GM12878 (cell line): ENCODE measurements at regions not wholly inside any gene's neighbourhood (a gene's known extent, or its start where the extent isn't known, plus 50 kb on each side); places are given as distances from the start of the nearest gene placed in this dataset.

ENCODE experiments used
- ATAC-seq: fragments of 200-7000 bp; cut with Tn5 transposase; 3 replicates; pipeline ENCODE4 v1.9.1; 2020; ENCODE audit warnings: mild to moderate bottlenecking, moderate library complexity
- BruUV-seq: library from RNA; stranded (reverse); fragments of 400-500 nt; replicated peaks from 2 replicates; lab custom pipeline; 2021; lab: Mats Ljungman, UMichigan
- CTCF ChIA-PET: fragments of 300-600 bp; sonication (Branson Sonifier 250); formaldehyde crosslinking; extraction: SDS; loops from one replicate; lab custom pipeline; 2021; ENCODE audit warnings: inconsistent platforms; lab: Yijun Ruan, JAX
- POLR2A ChIA-PET: fragments of 350-600 bp; formaldehyde crosslinking; extraction: SDS; loops from one replicate; lab custom pipeline; 2021; ENCODE audit warnings: inconsistent platforms; lab: Charles Lee
- RAD21 ChIA-PET: fragments of 300-600 bp; sonication (Branson Sonifier 250); formaldehyde crosslinking; loops from one replicate; lab custom pipeline; 2023; ENCODE audit warnings: antibody characterized with exemption; ENCODE audit not compliant: unreplicated experiment; lab: Charles Lee
- SMC1A ChIA-PET: fragments of 300-600 bp; sonication (Branson Sonifier 250); formaldehyde crosslinking; loops from one replicate; lab custom pipeline; 2023; ENCODE audit not compliant: unreplicated experiment, uncharacterized antibody; lab: Charles Lee
- DNase-seq: peaks from one replicate; pipeline ENCODE4 v3.0.0-alpha.2; 2011; ENCODE audit warnings: low read depth, low spot score
- FAIRE-seq: peaks from 3 replicates; lab custom pipeline; 2011; peaks lifted over from hg19 to GRCh38; lab: Jason Lieb, UNC
- H2AFZ ChIP-seq: 2 replicates; pipeline ENCODE4 v1.6.0; 2011; ENCODE audit warnings: low read depth, low read length, control low read depth; ENCODE audit not compliant: control insufficient read depth
- H3K27ac ChIP-seq: 2 replicates; pipeline ENCODE4 v1.5.1; 2011; ENCODE audit warnings: control low read depth; ENCODE audit not compliant: control insufficient read depth, insufficient read depth
- H3K27me3 ChIP-seq, 2 experiments: replicated peaks in 1 of 2; 2 replicates each; pipeline versions ENCODE4 v1.6.0 to v1.6.1; 2011; ENCODE audit warnings: low read length in 1 of 2; ENCODE audit not compliant: control insufficient read depth in 2 of 2, insufficient read depth in 2 of 2
- H3K36me3 ChIP-seq, 2 experiments: 2 replicates each; pipeline ENCODE4 v1.5.1; 2011; ENCODE audit warnings: low read length in 1 of 2; ENCODE audit not compliant: control insufficient read depth in 2 of 2, insufficient read depth in 2 of 2
- H3K4me1 ChIP-seq: 2 replicates; pipeline ENCODE4 v1.6.1; 2011; ENCODE audit warnings: mild to moderate bottlenecking, low read length, moderate library complexity, mixed read lengths; ENCODE audit not compliant: control insufficient read depth, insufficient read depth
- H3K4me2 ChIP-seq: 2 replicates; pipeline ENCODE4 v1.6.0; 2011; ENCODE audit warnings: control low read depth; ENCODE audit not compliant: control insufficient read depth, insufficient read depth
- H3K4me3 ChIP-seq: fragments of 200-600 bp; sonication (generic); 2 replicates; pipeline ENCODE4 v1.5.1; 2016
- H3K79me2 ChIP-seq: 2 replicates; pipeline ENCODE4 v1.6.0; 2011; ENCODE audit warnings: low read length; ENCODE audit not compliant: control insufficient read depth, insufficient read depth
- H3K9ac ChIP-seq: 2 replicates; pipeline ENCODE4 v1.8.0; 2011; ENCODE audit warnings: low read length, control low read depth, mixed read lengths; ENCODE audit not compliant: control insufficient read depth, insufficient read depth
- H3K9me3 ChIP-seq: replicated peaks from 3 replicates; pipeline ENCODE4 v1.5.1; 2011; ENCODE audit warnings: mild to moderate bottlenecking, low read length; ENCODE audit not compliant: control insufficient read depth, insufficient read depth
- H4K20me1 ChIP-seq: 2 replicates; pipeline ENCODE4 v1.6.0; 2011; ENCODE audit not compliant: control insufficient read depth, insufficient read depth
- CUX1 ChIP-seq: IDR thresholded peaks from 2 replicates; pipeline ENCODE4 v1.6.1; 2012; ENCODE audit warnings: improper control_type of control experiment, low read depth, low read length; ENCODE audit not compliant: insufficient replicate concordance
- EED ChIP-seq: sonication (generic); IDR thresholded peaks from 2 replicates; pipeline ENCODE4 v1.6.1; 2016; ENCODE audit warnings: antibody characterized with exemption, low read depth
- KAT2A ChIP-seq: conservative IDR thresholded peaks from 2 replicates; pipeline ENCODE4 v1.6.1; 2011; ENCODE audit warnings: low read depth, low read length; ENCODE audit not compliant: control insufficient read depth
- MAX ChIP-seq: IDR thresholded peaks from 2 replicates; pipeline ENCODE4 v1.6.1; 2012; ENCODE audit warnings: low read depth, low read length, improper control_type of control experiment
- MEF2B ChIP-seq: fragments of 450-650 bp; IDR thresholded peaks from 2 replicates; pipeline ENCODE4 v1.6.1; 2018; ENCODE audit warnings: mild to moderate bottlenecking, moderate library complexity; ENCODE audit not compliant: partially characterized antibody, poor library complexity, severe bottlenecking
- POLR2AphosphoS5 ChIP-seq: IDR thresholded peaks from 2 replicates; pipeline ENCODE4 v1.6.1; 2011; ENCODE audit warnings: mild to moderate bottlenecking, low read length, inconsistent platforms
- SKIL ChIP-seq: fragments of 450-650 bp; IDR thresholded peaks from 2 replicates; pipeline ENCODE4 v1.6.1; 2017; ENCODE audit warnings: mild to moderate bottlenecking, low read depth, inconsistent platforms; ENCODE audit not compliant: poor library complexity, severe bottlenecking
- TCF12 ChIP-seq: IDR thresholded peaks from 2 replicates; pipeline ENCODE4 v1.6.1; 2011; ENCODE audit warnings: low read depth, mild to moderate bottlenecking, low read length
- YY1 ChIP-seq: IDR thresholded peaks from 2 replicates; pipeline ENCODE4 v1.6.1; 2011; ENCODE audit warnings: low read depth, mild to moderate bottlenecking, low read length
- ZNF217 ChIP-seq: fragments of 450-650 bp; IDR thresholded peaks from 2 replicates; pipeline ENCODE4 v1.6.1; 2017; ENCODE audit warnings: antibody characterized with exemption, mild to moderate bottlenecking
- ZNF622 ChIP-seq: fragments of 450-650 bp; IDR thresholded peaks from 2 replicates; pipeline ENCODE4 v1.6.1; 2017; ENCODE audit warnings: mild to moderate bottlenecking, inconsistent platforms
- whole genome bisulfite sequencing: methylation state at CpG from one replicate; pipeline ENCODE4 v1.1.6; 2016; ENCODE audit warnings: low lambda C conversion rate; ENCODE audit not compliant: insufficient replicate concordance, insufficient coverage; ENCODE audit errors: missing lambda C conversion rate; 5-methylcytosine and 5-hydroxymethylcytosine counted together
- in situ Hi-C: fragments of 300-500 bp; cut with MboI; formaldehyde crosslinking; loops from 9 replicates; pipeline ENCODE4 v1.14.3; 2018; ENCODE audit warnings: mixed read lengths
- intact Hi-C: fragments of 100-400 bp; cut with micrococcal nuclease; formaldehyde crosslinking; loops from one replicate; pipeline ENCODE4 v1.14.2; 2022; ENCODE audit not compliant: unreplicated experiment

GRCh38 chr14:46147024-46147423, 504.6 kb downstream of the RPL10L start:
- BruUV-seq: no TSS peak
- Histone ChIP-seq H2AFZ (no peak overlapping the region), H3K9me3 (no peaks in the 10 kb centered on the region), H3K9ac (no peak overlapping the region), H3K4me3 (no peak overlapping the region), H3K4me2 (no peak overlapping the region), H3K27ac (no peak overlapping the region), H3K4me1 (no peaks in the 10 kb centered on the region), H4K20me1 (no peaks in the 10 kb centered on the region), H3K36me3 (no peaks in the 10 kb centered on the region), H3K79me2 (no peaks in the 10 kb centered on the region), H3K27me3 (no peaks in the 10 kb centered on the region)
- intact Hi-C loops: no loop called here
- FAIRE-seq: no peak
- ChIA-PET RAD21 (interaction anchor here (1.7 kb wide), 1 partner anchor 12 kb away, joined by 4 read pairs; no protein-coding TSS in a partner anchor), SMC1A (interaction anchor here (1.3 to 1.4 kb wide), 3 partner anchors 9 to 11 kb away, joined by 4 to 7 read pairs (median 5); no protein-coding TSS in a partner anchor), POLR2A (no interaction called here), CTCF (no interaction called here)
- no peak for TF ChIP-seq EED
- no peak for TF ChIP-seq ZNF217
- no peak for TF ChIP-seq POLR2AphosphoS5
- no peak for TF ChIP-seq MAX
- no peak for ATAC-seq
- 0% methylated on average over 1 of the region's 1 CpG for WGBS
- no peak for DNase-seq
- in situ Hi-C loops: no loop called here

- Histone ChIP-seq H3K27ac (no peak overlapping the region), H3K9ac (no peak overlapping the region), H3K79me2 (no peaks in the 10 kb centered on the region), H3K9me3 (no peaks in the 10 kb centered on the region), H4K20me1 (no peaks in the 10 kb centered on the region), H3K27me3 (no peaks in the 10 kb centered on the region), H3K4me1 (no peaks in the 10 kb centered on the region), H3K4me3 (no peak overlapping the region), H3K36me3 (no peaks in the 10 kb centered on the region), H2AFZ (no peak overlapping the region), H3K4me2 (no peak overlapping the region)
- no peak for ATAC-seq
- no peak for FAIRE-seq
- intact Hi-C loops: no loop called here
- ChIA-PET CTCF (no interaction called here), POLR2A (no interaction called here), RAD21 (no interaction called here), SMC1A (no interaction called here)
- 5% methylated on average over 2 of the region's 2 CpGs for WGBS
- BruUV-seq: no TSS peak
- in situ Hi-C loops: no loop called here
- no peak for DNase-seq
- TF ChIP-seq CUX1 (no peak), ZNF622 (no peak), MEF2B (no peak), YY1 (no peak), SKIL (no peak), KAT2A (no peak), TCF12 (no peak)
Observed at GRCh38 chr14:46140445-46140844, 511.1 kb downstream of the RPL10L start.
